OCI-LY7 (cell line): ENCODE measurements at regions not wholly inside any gene's neighbourhood (a gene's known extent, or its start where the extent isn't known, plus 50 kb on each side); places are given as distances from the start of the nearest gene placed in this dataset.

Experiments
- BruUV-seq: library from RNA; stranded (reverse); fragments of 400-500 nt; replicated peaks from 2 replicates; lab custom pipeline; 2021; lab: Mats Ljungman, UMichigan
- CTCF ChIA-PET: fragments of 300-600 bp; sonication (Branson Sonifier 250); formaldehyde crosslinking; loops from one replicate; lab custom pipeline; 2022; ENCODE audit warnings: antibody characterized with exemption; ENCODE audit not compliant: unreplicated experiment; lab: Charles Lee
- POLR2A ChIA-PET: fragments of 300-600 bp; sonication (Branson Sonifier 250); formaldehyde crosslinking; loops from one replicate; lab custom pipeline; 2022; ENCODE audit warnings: antibody characterized with exemption; lab: Charles Lee
- DNase-seq: peaks from one replicate; pipeline ENCODE4 v3.0.0-alpha.2; 2015; ENCODE audit warnings: low spot score
- H2AFZ ChIP-seq: fragments of 200-600 bp; sonication (generic), shearing (Covaris generic); 2 replicates; pipeline ENCODE4 v1.6.1; 2014; ENCODE audit warnings: mild to moderate bottlenecking, antibody characterized with exemption, low read length, moderate library complexity
- H3K27ac ChIP-seq: fragments of 200-600 bp; sonication (generic); 2 replicates; pipeline ENCODE4 v1.5.1; 2014; ENCODE audit warnings: mixed run types, low read depth, mild to moderate bottlenecking, moderate library complexity, low read length, inconsistent platforms; ENCODE audit not compliant: poor library complexity, severe bottlenecking
- H3K36me3 ChIP-seq: fragments of 200-600 bp; sonication (generic); 2 replicates; pipeline ENCODE4 v1.6.1; 2014; ENCODE audit warnings: mild to moderate bottlenecking, antibody characterized with exemption, low read length, moderate library complexity, mixed read lengths; ENCODE audit not compliant: insufficient read depth
- H3K4me1 ChIP-seq: fragments of 200-600 bp; sonication (generic); 2 replicates; pipeline ENCODE4 v1.5.1; 2014; ENCODE audit warnings: mild to moderate bottlenecking, low read length; ENCODE audit not compliant: insufficient read depth, poor library complexity, severe bottlenecking
- H3K4me2 ChIP-seq: fragments of 200-600 bp; sonication (generic); 2 replicates; pipeline ENCODE4 v1.6.1; 2014; ENCODE audit warnings: mild to moderate bottlenecking, low read length
- H3K4me3 ChIP-seq: fragments of 200-600 bp; sonication (generic); 2 replicates; pipeline ENCODE4 v1.5.1; 2014; ENCODE audit warnings: mild to moderate bottlenecking, low read depth, low read length; ENCODE audit not compliant: poor library complexity, severe bottlenecking
- H3K79me2 ChIP-seq: fragments of 200-600 bp; sonication (generic); 2 replicates; pipeline ENCODE4 v1.6.1; 2016; ENCODE audit warnings: low read depth, mild to moderate bottlenecking, low read length, moderate library complexity, mixed read lengths; ENCODE audit not compliant: insufficient read depth
- H3K9me2 ChIP-seq: fragments of 200-600 bp; sonication (generic); 2 replicates; pipeline ENCODE4 v1.6.1; 2016; ENCODE audit warnings: mild to moderate bottlenecking, low read length, mixed read lengths; ENCODE audit not compliant: insufficient read depth
- H3K9me3 ChIP-seq: fragments of 200-600 bp; sonication (generic); 2 replicates; pipeline ENCODE4 v1.6.1; 2014; ENCODE audit warnings: mild to moderate bottlenecking, mixed run types, low read length, mixed read lengths
- H4K20me1 ChIP-seq: fragments of 200-600 bp; sonication (generic); 2 replicates; pipeline ENCODE4 v1.6.1; 2014; ENCODE audit warnings: mild to moderate bottlenecking, antibody characterized with exemption, low read length, moderate library complexity, mixed read lengths; ENCODE audit not compliant: insufficient read depth
- EZH2phosphoT487 ChIP-seq: fragments of 200-600 bp; sonication (generic); IDR thresholded peaks from 2 replicates; pipeline ENCODE4 v1.6.1; 2018; ENCODE audit warnings: low read depth, borderline replicate concordance, mild to moderate bottlenecking, mixed run types, antibody characterized with exemption, low read length, moderate library complexity, mixed read lengths
- intact Hi-C: fragments of 100-400 bp; cut with micrococcal nuclease; formaldehyde crosslinking; loops from one replicate; pipeline ENCODE4 v1.10.0; 2022; ENCODE audit not compliant: unreplicated experiment
- TF ChIP-seq, protein P1 (sequence below): fragments of 200-600 bp; sonication (generic); conservative IDR thresholded peaks from 2 replicates; pipeline ENCODE4 v1.5.1; 2014; ENCODE audit warnings: mild to moderate bottlenecking, antibody characterized with exemption, low read length, moderate library complexity, mixed read lengths

DNA sequence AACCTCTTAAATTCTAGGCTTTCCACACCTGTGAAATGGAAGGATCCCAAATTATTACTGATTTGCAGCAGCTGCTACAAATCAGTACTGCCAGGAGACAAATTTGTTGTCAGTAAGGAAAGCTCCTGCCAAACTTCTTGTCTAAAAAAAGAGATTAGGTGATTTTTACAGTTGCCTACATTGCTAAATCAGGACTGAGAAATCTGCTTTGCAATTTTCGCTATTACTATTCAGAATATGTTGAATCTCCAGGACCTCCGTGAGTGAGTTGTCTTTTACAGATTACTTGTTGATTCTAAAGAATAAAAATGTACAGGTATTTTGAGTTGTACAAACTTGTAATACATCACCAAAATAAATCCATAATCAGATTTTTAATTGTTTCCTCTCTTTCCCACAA lies 1815.9 kb downstream of the PCDH9 start:
- Histone ChIP-seq H3K36me3 (no peaks in the 10 kb centered on the region), H3K27ac (no peak overlapping the region), H3K9me3 (no peaks in the 10 kb centered on the region), H2AFZ (no peak overlapping the region), H3K4me1 (no peaks in the 10 kb centered on the region), H3K79me2 (no peaks in the 10 kb centered on the region), H3K9me2 (no peaks in the 10 kb centered on the region), H4K20me1 (no peaks in the 10 kb centered on the region), H3K4me2 (no peak overlapping the region), H3K4me3 (no peak overlapping the region)
- BruUV-seq, result no TSS peak
- DNase-seq, result no peak
- intact Hi-C loops, result no loop called here
- TF ChIP-seq, protein P1, sequence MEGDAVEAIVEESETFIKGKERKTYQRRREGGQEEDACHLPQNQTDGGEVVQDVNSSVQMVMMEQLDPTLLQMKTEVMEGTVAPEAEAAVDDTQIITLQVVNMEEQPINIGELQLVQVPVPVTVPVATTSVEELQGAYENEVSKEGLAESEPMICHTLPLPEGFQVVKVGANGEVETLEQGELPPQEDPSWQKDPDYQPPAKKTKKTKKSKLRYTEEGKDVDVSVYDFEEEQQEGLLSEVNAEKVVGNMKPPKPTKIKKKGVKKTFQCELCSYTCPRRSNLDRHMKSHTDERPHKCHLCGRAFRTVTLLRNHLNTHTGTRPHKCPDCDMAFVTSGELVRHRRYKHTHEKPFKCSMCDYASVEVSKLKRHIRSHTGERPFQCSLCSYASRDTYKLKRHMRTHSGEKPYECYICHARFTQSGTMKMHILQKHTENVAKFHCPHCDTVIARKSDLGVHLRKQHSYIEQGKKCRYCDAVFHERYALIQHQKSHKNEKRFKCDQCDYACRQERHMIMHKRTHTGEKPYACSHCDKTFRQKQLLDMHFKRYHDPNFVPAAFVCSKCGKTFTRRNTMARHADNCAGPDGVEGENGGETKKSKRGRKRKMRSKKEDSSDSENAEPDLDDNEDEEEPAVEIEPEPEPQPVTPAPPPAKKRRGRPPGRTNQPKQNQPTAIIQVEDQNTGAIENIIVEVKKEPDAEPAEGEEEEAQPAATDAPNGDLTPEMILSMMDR, result no peak
- TF ChIP-seq EZH2phosphoT487, result no peak
- CTCF ChIA-PET, result no interaction called here
- POLR2A ChIA-PET, result interaction anchor here (1.2 kb wide), 1 partner anchor 9 kb away, joined by 3 read pairs; no protein-coding TSS in a partner anchor

DNA sequence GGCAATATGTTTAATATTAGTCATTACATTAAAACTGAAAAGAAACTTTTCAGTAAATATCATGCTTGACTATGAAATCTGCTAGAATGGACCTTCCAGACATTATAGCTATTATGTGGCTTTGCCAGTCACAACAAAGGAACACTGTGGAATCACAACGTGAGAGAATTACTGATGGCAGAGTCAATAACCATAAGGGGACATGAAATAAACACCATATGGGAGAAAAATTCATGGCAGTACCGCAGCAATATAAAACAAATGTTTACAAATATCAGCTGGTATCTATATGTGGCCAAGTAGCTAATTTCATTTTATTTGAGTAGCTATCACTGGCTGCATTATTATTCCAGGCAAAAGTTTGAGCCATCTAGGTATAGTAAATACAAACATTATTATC lies 1818.6 kb downstream of the PCDH9 start:
- ChIA-PET CTCF (no interaction called here), POLR2A (interaction anchor here (0.6 to 1.2 kb wide), 4 partner anchors 11 to 310 kb away, joined by 3 to 4 read pairs (median 3); no protein-coding TSS in a partner anchor)
- intact Hi-C loops, result no loop called here
- no peaks in the 10 kb centered on the region for H3K4me1 ChIP-seq
- no peak overlapping the region for H3K4me3 ChIP-seq
- no peak for DNase-seq
- no peak overlapping the region for H2AFZ ChIP-seq
- no peaks in the 10 kb centered on the region for H3K9me2 ChIP-seq
- BruUV-seq, result no TSS peak
- TF ChIP-seq EZH2phosphoT487, result no peak
- TF ChIP-seq, protein P1, result no peak
- no peaks in the 10 kb centered on the region for H3K36me3 ChIP-seq
- no peaks in the 10 kb centered on the region for H4K20me1 ChIP-seq
- H3K4me2 ChIP-seq, result no peak overlapping the region
- H3K79me2 ChIP-seq, result no peaks in the 10 kb centered on the region
- no peaks in the 10 kb centered on the region for H3K9me3 ChIP-seq
- H3K27ac ChIP-seq, result no peak overlapping the region

DNA sequence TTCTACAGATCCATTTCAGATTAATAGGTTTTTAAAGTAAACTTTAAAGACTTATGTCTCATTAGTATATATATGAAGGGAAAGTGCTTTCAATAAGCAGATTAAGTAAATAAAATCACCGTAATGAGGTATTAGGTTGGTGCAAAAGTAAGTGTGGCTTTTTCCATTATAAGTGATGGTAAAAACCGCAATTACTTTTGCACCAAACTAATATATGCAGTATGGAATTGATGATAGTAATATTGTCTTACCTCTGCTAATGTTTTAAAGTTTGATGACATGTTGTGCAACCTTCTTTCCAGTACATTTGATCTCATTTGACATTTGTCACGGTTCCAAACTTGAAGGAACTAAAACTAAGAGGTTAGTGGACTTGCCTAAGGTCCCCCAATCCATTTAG lies 1819.3 kb downstream of the PCDH9 start:
- no peak for DNase-seq
- Histone ChIP-seq H3K4me3 (no peak overlapping the region), H3K4me1 (no peaks in the 10 kb centered on the region), H3K36me3 (no peaks in the 10 kb centered on the region), H4K20me1 (no peaks in the 10 kb centered on the region), H3K4me2 (no peak overlapping the region), H3K79me2 (no peaks in the 10 kb centered on the region), H2AFZ (no peak overlapping the region), H3K27ac (no peak overlapping the region), H3K9me3 (no peaks in the 10 kb centered on the region), H3K9me2 (no peaks in the 10 kb centered on the region)
- no TSS peak for BruUV-seq
- CTCF ChIA-PET, result no interaction called here
- TF ChIP-seq, protein P1, result no peak
- TF ChIP-seq EZH2phosphoT487, result no peak
- POLR2A ChIA-PET, result interaction anchor here (1.2 kb wide), 1 partner anchor 12 kb away, joined by 3 read pairs; no protein-coding TSS in a partner anchor
- intact Hi-C loops, result no loop called here
